ENCODE measurements at regions not wholly inside any gene's neighbourhood (a gene's known extent, or its start where the extent isn't known, plus 50 kb on each side); places are given as distances from the start of the nearest gene placed in this dataset.
"Not testable (repeated sequence)": the region's sequence is repeated elsewhere in the genome, so short reads cannot be mapped to it uniquely, and the experiment has no call there.

DNA sequence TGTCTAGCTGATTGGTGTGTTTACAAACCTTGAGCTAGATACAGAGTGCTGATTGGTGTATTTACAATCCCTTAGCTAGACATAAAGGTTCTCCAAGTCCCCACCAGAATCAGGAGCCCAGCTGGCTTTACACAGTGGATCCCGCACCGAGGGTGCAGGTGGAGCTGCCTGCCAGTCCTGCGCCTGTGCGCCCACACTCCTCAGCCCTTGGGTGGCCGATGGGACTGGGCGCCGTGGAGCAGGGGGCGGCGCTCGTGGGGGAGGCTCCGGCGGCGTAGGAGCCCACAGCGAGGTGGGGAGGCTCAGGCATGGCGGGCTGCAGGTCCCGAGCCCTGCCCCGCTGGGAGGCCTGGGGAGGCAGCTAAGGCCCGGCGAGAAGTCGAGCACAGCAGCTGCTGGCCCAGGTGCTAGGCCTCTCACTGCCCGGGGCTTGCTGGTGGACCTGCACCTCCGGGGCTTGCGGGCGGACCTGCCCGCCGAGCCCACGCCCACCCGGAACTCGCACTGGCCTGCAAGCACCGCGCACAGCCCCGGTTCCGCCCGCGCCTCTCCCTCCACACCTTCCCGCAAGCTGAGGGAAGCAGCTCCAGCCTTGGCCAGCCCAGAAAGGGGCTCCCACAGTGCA, 51.0 kb upstream of the CDYL start:
- not testable (repeated sequence) for DNase-seq (ENCODE audit: low read depth in 2 of 2)

- not testable (repeated sequence) for DNase-seq (ENCODE audit: low read depth in 2 of 2)
Measured at GRCh38 chr6:4724727-4725126, 51.5 kb upstream of the CDYL start.

- no peak for DNase-seq (ENCODE audit: low read depth in 2 of 2)
Measured at GRCh38 chr6:4723383-4723782, 52.8 kb upstream of the CDYL start.

GRCh38 chr6:4721368-4721767, 54.8 kb upstream of the CDYL start:
- not testable (repeated sequence) for DNase-seq (ENCODE audit: low read depth in 2 of 2)

DNA sequence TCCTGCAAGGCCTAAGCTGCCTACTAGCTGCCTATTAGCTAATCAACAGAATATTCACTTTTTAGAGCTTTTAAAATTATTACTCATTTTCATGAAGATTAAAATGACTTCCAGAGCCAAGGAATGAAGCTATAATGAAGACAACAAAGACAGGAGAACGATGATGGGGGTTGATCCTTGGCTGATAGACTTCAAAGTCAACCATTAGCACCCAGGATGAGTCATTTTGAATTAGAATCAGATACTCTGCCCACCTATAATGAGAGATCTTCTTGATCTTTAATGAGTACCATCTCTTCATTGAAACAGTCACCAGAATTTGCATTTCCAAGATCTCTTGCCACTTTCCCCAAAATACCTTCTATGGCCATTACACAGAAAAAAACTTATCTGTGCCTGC, 56.7 kb upstream of the CDYL start:
- DNase-seq (ENCODE audit: low read depth in 2 of 2), result no peak

DNA sequence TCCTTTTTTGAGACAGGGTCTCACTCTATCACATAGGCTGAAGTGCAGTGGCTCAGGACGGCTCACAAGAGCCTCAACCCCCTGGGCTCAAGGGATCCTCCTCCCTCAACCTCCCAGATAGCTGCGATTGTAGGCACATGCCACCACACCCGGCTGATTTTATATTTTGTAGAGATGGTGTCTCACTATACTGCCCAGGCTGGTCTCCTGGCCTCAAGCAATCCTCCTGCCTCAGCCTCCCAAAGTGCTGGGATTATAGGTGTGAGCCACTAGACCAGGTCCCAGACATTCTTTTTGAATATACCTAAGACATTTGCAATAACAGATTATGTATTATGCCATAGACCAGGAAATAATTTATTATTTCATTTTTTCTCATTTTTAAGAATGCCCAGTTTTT, 58.3 kb upstream of the CDYL start:
- DNase-seq (ENCODE audit: low read depth in 2 of 2), result no peak

DNA sequence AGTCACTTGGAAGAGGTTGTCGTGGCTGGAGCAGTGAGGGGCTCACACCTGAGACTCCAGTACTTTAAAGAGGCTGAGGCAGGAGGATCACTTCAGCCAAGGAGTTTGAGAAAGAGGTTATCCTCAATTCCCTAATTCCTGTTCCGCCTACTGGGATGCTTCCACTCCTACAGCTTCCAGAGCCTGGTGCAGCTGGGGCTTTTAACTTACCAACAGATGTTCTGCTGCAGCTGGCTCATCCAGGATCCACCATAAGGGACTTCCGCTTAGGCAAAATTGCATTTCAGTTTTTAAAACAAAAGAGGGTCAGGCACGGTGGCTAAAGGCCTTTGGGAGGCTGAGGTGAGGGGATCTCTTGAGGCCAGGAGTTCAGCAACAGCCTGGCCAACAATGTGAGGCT, 59.1 kb upstream of the CDYL start:
- no peak for DNase-seq (ENCODE audit: low read depth in 2 of 2)

DNA sequence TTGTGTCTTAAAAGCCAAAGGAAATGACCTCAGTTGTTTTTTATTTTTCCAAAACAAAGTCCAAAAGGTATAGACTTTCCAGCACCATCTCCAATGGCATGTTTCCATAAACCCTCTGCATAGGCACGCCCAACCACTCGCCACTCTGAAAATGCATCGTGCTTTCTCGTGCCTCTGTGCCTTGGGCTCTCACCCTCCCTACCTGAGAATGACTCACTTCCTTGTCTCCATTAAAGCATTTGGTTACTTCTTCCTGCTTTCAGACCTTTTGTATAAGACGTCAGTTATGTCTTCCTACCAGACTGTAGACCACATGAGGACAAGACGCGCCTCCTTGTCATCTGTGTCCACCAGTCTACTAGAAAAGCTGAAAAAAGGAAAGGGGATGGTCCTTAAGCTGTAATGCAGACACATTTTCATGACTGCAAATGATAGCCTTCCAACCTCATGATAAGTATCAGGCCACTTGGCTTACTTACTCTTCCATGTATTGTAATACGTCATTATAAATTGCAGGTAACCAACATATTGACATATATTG, 61.2 kb upstream of the CDYL start:
- DNase-seq (ENCODE audit: low read depth in 2 of 2), result no peak

GRCh38 chr6:4712291-4712690, 63.9 kb upstream of the CDYL start:
- DNase-seq (ENCODE audit: low read depth in 2 of 2), result no peak

DNA sequence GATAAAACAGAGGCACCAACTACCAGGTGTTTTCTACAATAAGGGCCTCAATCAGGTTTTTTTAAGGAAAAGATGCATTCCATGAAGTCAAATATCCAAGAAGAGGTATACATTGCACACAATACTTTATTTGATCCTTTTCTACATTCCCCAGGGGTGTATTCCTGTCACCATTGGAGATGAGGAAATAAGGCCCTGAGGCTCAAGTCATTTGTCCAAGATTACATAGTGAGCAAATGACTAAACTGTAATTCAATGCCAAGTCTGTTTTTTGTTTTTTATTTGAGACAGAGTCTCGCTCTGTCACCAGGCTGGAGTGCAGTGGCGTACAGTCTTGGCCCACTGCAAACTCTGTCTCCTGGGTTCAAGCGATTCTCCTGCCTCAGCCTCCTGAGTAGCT, 69.2 kb upstream of the CDYL start:
- DNase-seq (ENCODE audit: low read depth in 2 of 2), result no peak

DNA sequence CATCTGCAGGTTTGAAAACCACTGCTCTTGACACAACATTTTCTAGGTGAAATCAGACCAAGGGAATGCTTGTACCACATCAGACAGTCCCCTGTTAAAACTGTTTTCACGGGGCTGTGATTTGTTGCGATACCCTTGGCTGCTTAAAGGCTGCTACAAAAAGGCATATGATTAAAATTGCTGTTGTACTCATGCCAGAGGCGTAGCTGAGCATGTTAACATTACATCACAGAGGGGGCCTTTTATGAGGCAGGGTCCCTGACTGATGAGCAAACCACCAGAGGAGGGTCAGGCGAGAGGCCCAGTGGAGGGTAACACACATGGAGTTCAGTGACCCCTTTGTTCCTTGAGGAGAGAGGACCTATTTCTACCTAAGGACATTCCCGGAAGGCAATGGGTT, 70.4 kb upstream of the CDYL start:
- DNase-seq (ENCODE audit: low read depth in 2 of 2), result no peak

GRCh38 chr6:4703382-4703781, 72.8 kb upstream of the CDYL start:
- no peak for DNase-seq (ENCODE audit: low read depth in 2 of 2)

- no peak for DNase-seq (ENCODE audit: low read depth in 2 of 2)
Measured at GRCh38 chr6:4698901-4699659, 77.1 kb upstream of the CDYL start.

DNA sequence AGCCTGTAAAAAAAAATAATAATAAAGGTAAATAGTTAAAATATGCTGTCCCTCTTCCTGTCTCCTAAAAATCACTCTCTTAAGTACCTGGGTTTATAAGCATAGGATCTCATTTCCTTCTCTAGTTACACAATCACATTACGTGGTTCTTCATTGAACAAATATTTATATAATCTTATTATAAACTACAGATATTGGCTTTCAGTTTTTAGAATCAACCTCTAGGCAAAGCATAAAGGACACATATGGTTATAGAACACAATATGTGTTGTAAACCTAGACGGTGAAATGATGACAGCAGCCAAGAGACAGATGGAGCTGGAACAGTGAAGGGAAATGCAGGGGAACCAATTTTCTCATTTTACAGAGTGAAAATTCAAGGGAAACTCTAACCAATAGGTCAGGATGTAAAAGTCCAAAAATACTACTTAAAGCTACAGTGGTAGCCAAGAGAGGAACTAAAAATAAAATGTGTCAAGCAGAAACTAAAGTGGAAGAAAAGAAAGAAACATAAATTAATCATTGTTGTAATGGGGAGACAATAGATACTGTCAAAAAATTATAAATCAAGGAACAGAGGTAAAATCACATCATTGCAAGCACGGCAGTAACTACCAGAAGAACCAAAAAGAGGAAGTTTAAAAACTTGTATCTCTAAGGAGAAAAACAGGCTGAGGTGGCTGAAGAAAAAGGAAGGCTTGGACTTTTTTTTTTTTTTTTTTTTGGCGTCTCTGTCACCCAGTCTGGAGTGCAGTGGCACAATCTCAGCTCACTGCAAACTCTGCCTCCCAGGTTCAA, 82.8 kb upstream of the CDYL start:
- no peak for DNase-seq (ENCODE audit: low read depth in 2 of 2)

GRCh38 chr6:4692664-4693063, 83.5 kb upstream of the CDYL start:
- DNase-seq (ENCODE audit: low read depth in 2 of 2), result no peak

GRCh38 chr6:4687989-4688947, 87.9 kb upstream of the CDYL start:
- DNase-seq (ENCODE audit: low read depth in 2 of 2), result peak; percentile 35 to 36

DNA sequence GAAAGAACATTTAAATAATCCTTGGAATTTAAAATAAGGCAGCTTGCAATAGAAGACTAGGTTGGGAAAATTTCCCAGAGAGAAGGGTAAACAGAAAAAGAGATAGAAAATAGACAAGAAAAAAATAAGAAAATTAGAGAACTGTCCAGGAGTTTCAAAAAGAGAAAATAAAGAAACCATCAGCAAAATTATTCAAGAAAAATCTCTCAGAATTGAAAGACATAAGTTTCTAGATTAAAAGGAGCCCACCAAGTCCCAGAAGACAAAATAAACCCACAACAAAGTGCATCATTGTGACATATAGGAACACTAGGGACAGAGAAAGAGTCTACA, 88.6 kb upstream of the CDYL start:
- no peak for DNase-seq (ENCODE audit: low read depth in 2 of 2)

DNA sequence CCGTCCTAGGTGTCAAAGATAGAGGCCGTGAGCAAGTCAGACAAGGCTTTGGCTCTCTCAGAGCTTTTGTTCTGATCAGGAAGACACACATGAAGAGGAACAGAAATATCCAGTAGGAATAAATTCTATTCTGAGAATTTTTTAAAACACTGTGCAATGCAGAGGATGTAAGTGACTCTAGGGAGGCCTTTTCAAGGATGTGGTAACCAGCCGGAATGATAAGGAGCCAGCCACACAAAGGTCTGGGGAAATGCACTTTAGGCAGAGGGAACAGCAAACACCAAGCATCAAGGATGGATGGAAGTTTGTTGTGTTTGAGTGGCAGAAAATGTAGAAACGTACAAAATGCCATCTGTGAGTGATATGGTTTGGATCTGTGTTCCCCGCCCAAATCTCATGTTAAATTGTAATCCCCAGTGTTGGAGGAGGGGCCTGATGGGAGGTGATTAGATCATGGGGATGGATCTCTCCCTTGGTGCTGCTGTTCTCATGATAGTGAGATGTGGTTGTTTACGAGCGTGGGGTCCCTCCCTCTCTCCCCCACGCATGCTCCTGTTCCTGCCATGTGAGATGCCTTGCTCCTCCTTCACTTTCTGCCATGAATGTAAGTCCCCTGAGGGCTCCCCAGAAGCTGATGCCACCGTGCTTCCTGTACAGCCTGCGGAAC, 93.6 kb upstream of the CDYL start:
- no peak for DNase-seq (ENCODE audit: low read depth in 2 of 2)

DNA sequence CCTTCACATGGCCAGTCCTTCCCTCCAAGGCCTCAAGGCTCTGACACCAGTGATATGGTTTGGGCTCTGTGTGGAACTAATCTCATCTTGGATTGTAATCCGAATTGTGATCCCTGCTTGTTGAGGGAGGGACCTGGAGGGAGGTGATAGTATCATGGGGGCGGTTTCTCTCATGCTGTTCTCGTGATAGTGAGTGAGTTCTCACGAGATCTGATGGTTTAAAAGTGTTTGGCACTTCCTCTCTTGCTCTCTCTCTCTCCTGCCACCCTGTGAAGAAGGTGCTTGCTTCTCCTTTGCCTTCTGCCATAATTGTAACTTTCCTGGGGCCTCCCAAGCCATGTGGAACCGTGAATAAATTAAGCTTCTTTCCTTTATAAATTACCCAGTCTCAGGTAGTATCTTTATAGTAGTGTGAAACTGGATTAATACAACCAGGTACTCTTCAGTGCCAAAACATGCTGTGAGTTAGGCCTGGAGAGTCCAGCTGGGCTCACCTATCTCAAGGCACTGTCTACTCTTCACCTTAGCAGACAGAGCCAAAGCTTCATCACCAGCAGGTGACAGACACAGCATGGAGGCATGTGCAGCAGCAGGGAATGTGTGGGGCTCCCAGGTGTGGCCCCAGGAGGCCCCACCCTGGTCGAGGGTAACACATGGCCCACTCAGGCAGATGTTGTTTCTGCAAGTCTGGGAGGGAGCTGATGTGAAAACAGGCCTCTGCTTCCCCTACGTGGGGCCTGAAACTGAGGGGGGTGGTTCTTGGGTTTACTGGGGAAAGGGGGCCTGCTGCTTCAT, 97.5 kb upstream of the CDYL start:
- no peak for DNase-seq (ENCODE audit: low read depth in 2 of 2)

DNA sequence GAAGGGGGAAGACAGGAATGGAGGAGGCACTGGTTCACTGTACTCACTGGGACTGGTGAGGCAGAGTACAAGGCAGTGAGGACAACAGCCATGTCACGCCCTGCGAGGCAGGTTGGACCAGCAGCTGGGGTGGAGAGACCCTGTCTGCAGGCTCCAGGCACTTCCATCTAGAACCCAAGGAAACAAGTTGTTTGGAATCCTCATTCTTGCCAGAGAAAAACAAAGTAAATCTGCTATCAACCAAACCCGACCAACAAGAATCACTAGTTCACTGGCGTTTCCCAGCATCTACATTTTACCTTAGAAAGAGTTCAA, 98.5 kb upstream of the CDYL start:
- no peak for DNase-seq (ENCODE audit: low read depth in 2 of 2)

Measured in fibroblast of skin of left quadriceps (primary cell).